GM19351 (cell line): ENCODE measurements at regions not wholly inside any gene's neighbourhood (a gene's known extent, or its start where the extent isn't known, plus 50 kb on each side); places are given as distances from the start of the nearest gene placed in this dataset.

Experiments
- ATAC-seq: cut with Tn5 transposase; IDR thresholded peaks from one replicate; pipeline ENCODE4 v1.9.1; 2021; ENCODE audit warnings: mild to moderate bottlenecking, moderate library complexity; ENCODE audit not compliant: unreplicated experiment

- ATAC-seq: no peak
Observed at GRCh38 chr13:37944081-37944868, 74.7 kb upstream of the TRPC4 start.

- ATAC-seq: no peak
Observed at GRCh38 chr13:37942929-37943328, 73.4 kb upstream of the TRPC4 start.

- no peak for ATAC-seq
Observed at GRCh38 chr13:37934339-37935191, 65.0 kb upstream of the TRPC4 start.

GRCh38 chr13:37929308-37929707, 59.7 kb upstream of the TRPC4 start:
- no peak for ATAC-seq

- ATAC-seq: no peak
Observed at GRCh38 chr13:37927561-37927960, 58.0 kb upstream of the TRPC4 start.

- ATAC-seq: no peak
Observed at GRCh38 chr13:37925878-37926473, 56.4 kb upstream of the TRPC4 start.

GRCh38 chr13:37923236-37923635, 53.7 kb upstream of the TRPC4 start:
- ATAC-seq: no peak

- ATAC-seq: no peak
Observed at GRCh38 chr13:37919329-37919880, 49.8 kb upstream of the TRPC4 start.
